K562 (cell line): ENCODE measurements at regions not wholly inside any gene's neighbourhood (a gene's known extent, or its start where the extent isn't known, plus 50 kb on each side); places are given as distances from the start of the nearest gene placed in this dataset.
A peak's percentile ranks its signal among the peaks of the same experiment; 100 is the strongest.

Source experiments
- ATAC-seq: fragments of 200-7000 bp; cut with Tn5 transposase; 3 replicates; pipeline ENCODE4 v1.9.1; 2020; ENCODE audit warnings: moderate library complexity
- BruUV-seq: library from RNA; stranded (reverse); fragments of 400-500 nt; replicated peaks from 2 replicates; lab custom pipeline; 2021; lab: Mats Ljungman, UMichigan
- CTCF ChIA-PET: fragments of 300-600 bp; formaldehyde crosslinking; extraction: SDS; loops from one replicate; lab custom pipeline; 2021; ENCODE audit warnings: low intra/inter-chr PET ratio; lab: Yijun Ruan, JAX
- POLR2A ChIA-PET: fragments of 300-600, 350-650 bp; sonication (Branson Sonifier 250); formaldehyde crosslinking; extraction: SDS; loops from one replicate; lab custom pipeline; 2021; ENCODE audit warnings: antibody characterized with exemption, inconsistent platforms; lab: Yijun Ruan, JAX
- DNase-seq, 4 experiments: peaks; one replicate each; pipeline versions ENCODE4 v3.0.0 to v3.0.0-alpha.2; 2011 to 2018; ENCODE audit warnings: low spot score in 3 of 4, mixed read lengths in 3 of 4; ENCODE audit errors: extremely low read depth in 1 of 4
- FAIRE-seq: peaks from 2 replicates; lab custom pipeline; 2011; peaks lifted over from hg19 to GRCh38; lab: Jason Lieb, UNC
- H2AFZ ChIP-seq: 2 replicates; pipeline ENCODE4 v1.6.0; 2011; ENCODE audit warnings: low read depth, low read length, control low read depth, inconsistent platforms
- H3K27ac ChIP-seq: fragments of 200-600 bp; 3 replicates; pipeline ENCODE4 v1.8.0; 2011; ENCODE audit warnings: low read depth, mild to moderate bottlenecking, control low read depth, inconsistent platforms, low read length, moderate library complexity, mixed read lengths; ENCODE audit errors: extremely low read depth
- H3K27me3 ChIP-seq, 2 experiments: fragments of 300-600 bp in 1 of 2; 2 replicates in 1 of 2; 3 replicates in 1 of 2; pipeline versions ENCODE4 v1.6.0 to v1.8.0; 2011; ENCODE audit warnings: inconsistent platforms in 2 of 2, low read length in 2 of 2, mild to moderate bottlenecking in 1 of 2, mixed read lengths in 1 of 2, moderate library complexity in 1 of 2; ENCODE audit not compliant: control insufficient read depth in 2 of 2, insufficient read depth in 2 of 2
- H3K36me3 ChIP-seq: fragments of 300-600 bp; 3 replicates; pipeline ENCODE4 v1.8.0; 2011; ENCODE audit warnings: mild to moderate bottlenecking, low read length, inconsistent platforms; ENCODE audit not compliant: control insufficient read depth, insufficient read depth
- H3K4me1 ChIP-seq, 2 experiments: fragments of 200-600 bp in 1 of 2; replicated peaks in 1 of 2; 2 replicates in 1 of 2; 3 replicates in 1 of 2; pipeline versions ENCODE4 v1.5.1 to v1.8.0; 2011; ENCODE audit warnings: inconsistent platforms in 2 of 2, low read length in 2 of 2, mild to moderate bottlenecking in 1 of 2, mixed read lengths in 1 of 2, moderate library complexity in 1 of 2; ENCODE audit not compliant: control insufficient read depth in 2 of 2, insufficient read depth in 2 of 2
- H3K4me2 ChIP-seq: 2 replicates; pipeline ENCODE4 v1.6.1; 2011; ENCODE audit warnings: low read length, control low read depth, inconsistent platforms, mixed read lengths; ENCODE audit not compliant: insufficient read depth
- H3K4me3 ChIP-seq: fragments of 200-600 bp; sonication (generic), shearing (Covaris generic); 2 replicates; pipeline ENCODE4 v1.5.1; 2016; ENCODE audit warnings: control low read depth, inconsistent platforms
- H3K79me2 ChIP-seq: fragments of 200-600 bp; 3 replicates; pipeline ENCODE4 v1.8.0; 2011; ENCODE audit warnings: low read length, inconsistent platforms; ENCODE audit not compliant: control insufficient read depth, insufficient read depth
- H3K9ac ChIP-seq, 2 experiments: 2 replicates each; pipeline versions ENCODE4 v1.6.0 to v1.6.1; 2011; ENCODE audit warnings: low read depth in 2 of 2, low read length in 2 of 2, control low read depth in 1 of 2, inconsistent platforms in 1 of 2, mild to moderate bottlenecking in 1 of 2, mixed read lengths in 1 of 2; ENCODE audit not compliant: insufficient read depth in 1 of 2
- H3K9me1 ChIP-seq: one replicate; pipeline ENCODE4 v1.6.0; 2011; ENCODE audit warnings: inconsistent platforms, mild to moderate bottlenecking, low read length, moderate library complexity; ENCODE audit not compliant: control insufficient read depth, insufficient read depth
- H3K9me3 ChIP-seq: replicated peaks from 2 replicates; pipeline ENCODE4 v1.5.1; 2011; ENCODE audit warnings: low read depth, low read length, inconsistent platforms; ENCODE audit not compliant: control insufficient read depth, insufficient read depth
- H4K20me1 ChIP-seq: replicated peaks from 2 replicates; pipeline ENCODE4 v1.6.1; 2011; ENCODE audit warnings: low read length, inconsistent platforms, mixed read lengths; ENCODE audit not compliant: control insufficient read depth, insufficient read depth
- KAT8 ChIP-seq: fragments of 450-650 bp; IDR thresholded peaks from 2 replicates; pipeline ENCODE4 v1.6.1; 2016; ENCODE audit warnings: low read depth, mild to moderate bottlenecking
- PML ChIP-seq: IDR thresholded peaks from 2 replicates; pipeline ENCODE4 v1.6.1; 2012; ENCODE audit warnings: low read length, inconsistent platforms
- YY1 ChIP-seq, 3 experiments: IDR thresholded peaks; 2 replicates each; pipeline ENCODE4 v1.6.1; 2011; ENCODE audit warnings: low read length in 2 of 3, mild to moderate bottlenecking in 2 of 3, moderate library complexity in 2 of 3, borderline replicate concordance in 1 of 3, control low read depth in 1 of 3, low read depth in 1 of 3; ENCODE audit not compliant: insufficient read depth in 3 of 3, insufficient replicate concordance in 2 of 3, control insufficient read depth in 1 of 3, insufficient read length in 1 of 3; ENCODE audit errors: extremely low read depth in 1 of 3
- WGBS: fragments of 100-300 bp; shearing (Covaris generic); methylation state at CpG from one replicate; pipeline ENCODE4 v1.1.6; 2016; ENCODE audit warnings: low coverage, mixed read lengths; ENCODE audit not compliant: insufficient coverage; ENCODE audit errors: missing lambda C conversion rate; 5-methylcytosine and 5-hydroxymethylcytosine counted together
- in situ Hi-C: fragments of 300-500 bp; cut with MboI; formaldehyde crosslinking; loops from 4 replicates; pipeline ENCODE4 v1.15.0; 2018; ENCODE audit warnings: inconsistent platforms, mixed read lengths
- intact Hi-C: fragments of 100-400 bp; cut with micrococcal nuclease; formaldehyde crosslinking; loops from 2 replicates; pipeline ENCODE4 v1.14.2; 2022

DNA sequence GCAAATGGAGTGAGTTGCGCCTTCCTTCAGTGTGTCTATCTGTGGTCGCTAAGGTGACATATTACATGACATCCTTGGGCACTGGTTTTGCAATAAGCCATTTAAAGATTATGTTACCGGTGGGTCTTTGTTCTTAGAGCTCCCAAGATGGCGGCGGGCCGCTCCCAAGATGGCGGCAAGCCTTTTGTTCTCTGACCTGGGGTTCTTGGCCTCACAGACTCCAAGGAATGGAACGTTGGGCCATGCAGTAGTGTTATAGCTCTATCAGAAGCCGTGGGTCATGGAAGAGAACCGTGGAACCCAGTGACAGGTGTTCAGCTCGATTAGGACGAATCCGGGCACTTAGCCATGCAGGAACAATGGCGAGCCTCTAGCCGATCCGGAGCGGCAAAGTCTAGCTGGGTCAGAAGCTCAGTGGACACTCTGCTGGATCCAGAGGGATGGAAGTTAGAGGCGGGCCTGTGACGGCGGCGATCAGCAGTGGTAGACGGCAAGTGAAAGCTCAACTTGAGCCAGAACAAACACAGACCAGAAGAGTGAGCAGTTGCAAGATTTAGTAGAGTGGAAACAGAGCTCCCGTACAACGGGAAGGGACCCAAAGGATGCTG is 188.6 kb downstream of the TEX29 start:
- Histone ChIP-seq H3K4me1 (no peaks in the 10 kb centered on the region; a peak in 1 of 5 replicates), H3K36me3 (no peaks in the 10 kb centered on the region), H3K79me2 (no peaks in the 10 kb centered on the region), H3K9me3 (no peaks in the 10 kb centered on the region), H3K4me2 (peak overlapping the region; percentile 62), H3K27ac (no peak overlapping the region), H4K20me1 (no peaks in the 10 kb centered on the region), H3K9ac (no peak overlapping the region), H3K4me3 (peak overlapping the region; percentile 29), H3K9me1 (no peaks in the 10 kb centered on the region), H3K27me3 (peaks cover 0 to 46% of the 10 kb centered on the region in 2 experiments; a peak in 3 of 5 replicates), H2AFZ (peak overlapping the region; percentile 68)
- WGBS = 3% methylated on average over 21 of the region's 24 CpGs
- BruUV-seq = no TSS peak
- no peak for FAIRE-seq
- peak in 1 of 4 experiments; percentile 1 for DNase-seq
- ChIA-PET CTCF (no interaction called here), POLR2A (interaction anchor here (0.7 kb wide), 1 partner anchor 36 kb away, joined by 3 read pairs; no protein-coding TSS in a partner anchor)
- TF ChIP-seq KAT8 (peak; percentile 68; the same call in 1 of the 2 replicates), PML (no peak), YY1 (IDR thresholded peaks at IDR 0.05; ENCODE audit: borderline replicate concordance in 1 of 3, control insufficient read depth in 1 of 3, extremely low read depth in 1 of 3, insufficient read depth in 3 of 3, insufficient read length in 1 of 3, insufficient replicate concordance in 2 of 3, low read depth in 1 of 3, low read length in 2 of 3) (peak; percentile 26 to 85 (median 62))
- ATAC-seq = no peak
- intact Hi-C loops (no loop called here), in situ Hi-C loops (no loop called here)
